IMR-90 (cell line): ENCODE measurements at regions not wholly inside any gene's neighbourhood (a gene's known extent, or its start where the extent isn't known, plus 50 kb on each side); places are given as distances from the start of the nearest gene placed in this dataset.
"Not testable (repeated sequence)": the region's sequence is repeated elsewhere in the genome, so short reads cannot be mapped to it uniquely, and the experiment has no call there.

Source experiments
- ATAC-seq: fragments of 200-7000 bp; cut with Tn5 transposase; 2 replicates; pipeline ENCODE4 v1.9.1; 2020; ENCODE audit warnings: low read depth, mild to moderate bottlenecking, moderate library complexity
- BruUV-seq: library from RNA; stranded (reverse); fragments of 400-500 nt; replicated peaks from 2 replicates; lab custom pipeline; 2021; lab: Mats Ljungman, UMichigan
- CTCF ChIA-PET: fragments of 300-600 bp; formaldehyde crosslinking; extraction: SDS; loops from one replicate; lab custom pipeline; 2021; ENCODE audit warnings: antibody characterized with exemption; lab: Yijun Ruan, JAX
- POLR2A ChIA-PET: fragments of 300-600 bp; sonication (Branson Sonifier 250); formaldehyde crosslinking; loops from one replicate; lab custom pipeline; 2022; ENCODE audit warnings: antibody characterized with exemption; ENCODE audit not compliant: unreplicated experiment; lab: Charles Lee
- DNase-seq: peaks from one replicate; pipeline ENCODE4 v3.0.0; 2013
- H2AFZ ChIP-seq: replicated peaks from 2 replicates; pipeline ENCODE3; 2013; ENCODE audit warnings: low read length, mild to moderate bottlenecking; ENCODE audit not compliant: poor library complexity
- H2AK5ac ChIP-seq: 2 replicates; pipeline ENCODE4 v1.6.1; 2013; ENCODE audit warnings: low read depth, low read length, inconsistent platforms
- H2AK9ac ChIP-seq: replicated peaks from 2 replicates; pipeline ENCODE3; 2013; ENCODE audit warnings: mild to moderate bottlenecking, low read depth, low read length, moderate library complexity; ENCODE audit not compliant: poor library complexity
- H2BK120ac ChIP-seq: 2 replicates; pipeline ENCODE4 v1.6.1; 2013; ENCODE audit warnings: low read depth, low read length, inconsistent platforms
- H2BK15ac ChIP-seq: 3 replicates; pipeline ENCODE4 v1.6.1; 2013; ENCODE audit warnings: low read depth, low read length, inconsistent platforms
- H2BK20ac ChIP-seq: 2 replicates; pipeline ENCODE4 v1.6.1; 2013; ENCODE audit warnings: low read depth, mild to moderate bottlenecking, inconsistent platforms, low read length, moderate library complexity
- H2BK5ac ChIP-seq: 2 replicates; pipeline ENCODE4 v1.6.1; 2013; ENCODE audit warnings: mild to moderate bottlenecking, low read depth, low read length, inconsistent platforms; ENCODE audit not compliant: poor library complexity, severe bottlenecking
- H3K14ac ChIP-seq: replicated peaks from 2 replicates; pipeline ENCODE4 v1.6.1; 2013; ENCODE audit warnings: low read depth, low read length, inconsistent platforms
- H3K18ac ChIP-seq: 2 replicates; pipeline ENCODE4 v1.6.1; 2013; ENCODE audit warnings: low read depth, low read length, control low read depth
- H3K23ac ChIP-seq: 2 replicates; pipeline ENCODE4 v1.6.1; 2013; ENCODE audit warnings: low read depth, low read length, inconsistent platforms
- H3K27ac ChIP-seq: 2 replicates; pipeline ENCODE4 v1.5.1; 2013; ENCODE audit warnings: mild to moderate bottlenecking, control low read depth, low read length; ENCODE audit not compliant: insufficient read depth
- H3K27me3 ChIP-seq: 2 replicates; pipeline ENCODE4 v1.6.1; 2013; ENCODE audit warnings: low read length; ENCODE audit not compliant: control insufficient read depth, insufficient read depth
- H3K36me3 ChIP-seq: 2 replicates; pipeline ENCODE4 v1.6.1; 2013; ENCODE audit warnings: low read length, mixed read lengths; ENCODE audit not compliant: control insufficient read depth, insufficient read depth
- H3K4ac ChIP-seq: 2 replicates; pipeline ENCODE4 v1.6.1; 2013; ENCODE audit warnings: low read depth, low read length, inconsistent platforms
- H3K4me1 ChIP-seq: 2 replicates; pipeline ENCODE4 v1.6.1; 2013; ENCODE audit warnings: low read length, mixed read lengths; ENCODE audit not compliant: control insufficient read depth, insufficient read depth
- H3K4me2 ChIP-seq: 2 replicates; pipeline ENCODE4 v1.6.1; 2013; ENCODE audit warnings: low read depth, mild to moderate bottlenecking, control low read depth, low read length, moderate library complexity
- H3K4me3 ChIP-seq: 2 replicates; pipeline ENCODE4 v1.5.1; 2013; ENCODE audit warnings: low read depth, mild to moderate bottlenecking, control low read depth, low read length, moderate library complexity; ENCODE audit not compliant: insufficient read depth
- H3K56ac ChIP-seq: 2 replicates; pipeline ENCODE4 v1.6.1; 2013; ENCODE audit warnings: low read length, inconsistent platforms; ENCODE audit not compliant: insufficient read depth; ENCODE audit errors: extremely low read depth
- H3K79me1 ChIP-seq, 2 experiments: 2 replicates each; pipeline ENCODE4 v1.6.1; 2013; ENCODE audit warnings: low read length in 2 of 2, inconsistent platforms in 1 of 2, low read depth in 1 of 2
- H3K9ac ChIP-seq: 2 replicates; pipeline ENCODE4 v1.6.1; 2013; ENCODE audit warnings: low read depth, low read length, control low read depth
- H3K9me1 ChIP-seq: 2 replicates; pipeline ENCODE4 v1.6.1; 2013; ENCODE audit warnings: low read length, inconsistent platforms; ENCODE audit not compliant: insufficient read depth
- H3K9me3 ChIP-seq: 2 replicates; pipeline ENCODE4 v1.6.1; 2013; ENCODE audit warnings: low read length; ENCODE audit not compliant: control insufficient read depth, insufficient read depth
- H4K20me1 ChIP-seq: 2 replicates; pipeline ENCODE4 v1.6.1; 2013; ENCODE audit warnings: low read length, inconsistent platforms; ENCODE audit not compliant: insufficient read depth
- H4K5ac ChIP-seq: 2 replicates; pipeline ENCODE4 v1.6.1; 2013; ENCODE audit warnings: mild to moderate bottlenecking, low read depth, low read length, control low read depth
- H4K8ac ChIP-seq, 2 experiments: 2 replicates each; pipeline ENCODE4 v1.6.1; 2013; ENCODE audit warnings: low read depth in 2 of 2, low read length in 2 of 2, control low read depth in 1 of 2, inconsistent platforms in 1 of 2
- H4K91ac ChIP-seq: 2 replicates; pipeline ENCODE4 v1.6.1; 2013; ENCODE audit warnings: low read depth, low read length, inconsistent platforms; ENCODE audit not compliant: insufficient read depth
- BHLHE40 ChIP-seq: fragments of 150-350 bp; IDR thresholded peaks from 2 replicates; pipeline ENCODE4 v1.6.1; 2016; ENCODE audit warnings: mild to moderate bottlenecking, low read depth, low read length
- CHD1 ChIP-seq: IDR thresholded peaks from 2 replicates; pipeline ENCODE4 v1.6.1; 2012; ENCODE audit warnings: low read depth, low read length, improper control_type of control experiment
- FOS ChIP-seq: fragments of 150-350 bp; IDR thresholded peaks from 2 replicates; pipeline ENCODE4 v1.6.1; 2016; ENCODE audit warnings: low read depth, low read length
- MAZ ChIP-seq: IDR thresholded peaks from 2 replicates; pipeline ENCODE4 v1.6.1; 2012; ENCODE audit warnings: low read depth, mild to moderate bottlenecking, low read length, improper control_type of control experiment, moderate library complexity, borderline replicate concordance
- MXI1 ChIP-seq: IDR thresholded peaks from 2 replicates; pipeline ENCODE4 v1.6.1; 2012; ENCODE audit warnings: low read depth, mild to moderate bottlenecking, low read length, moderate library complexity, borderline replicate concordance
- WGBS, 2 experiments: methylation state at CpG; one replicate each; pipeline versions ENCODE4 v1.1.5 to v1.1.7; 2013; ENCODE audit warnings: missing lambda C conversion rate in 2 of 2; ENCODE audit not compliant: insufficient read length in 1 of 2; ENCODE audit errors: extremely low coverage in 2 of 2; 5-methylcytosine and 5-hydroxymethylcytosine counted together
- dilution Hi-C: fragments of 300-500 bp; cut with HindIII; formaldehyde crosslinking; loops from one replicate; pipeline ENCODE4 v1.14.3; 2018; ENCODE audit warnings: low sequenced_read_pairs; ENCODE audit not compliant: unreplicated experiment
- in situ Hi-C: fragments of 300-500 bp; cut with MboI; formaldehyde crosslinking; loops from 3 replicates; pipeline ENCODE4 v1.14.3; 2019; ENCODE audit warnings: low sequenced_read_pairs, inconsistent platforms, mixed read lengths
- intact Hi-C: fragments of 100-400 bp; cut with micrococcal nuclease; formaldehyde crosslinking; loops from 2 replicates; pipeline ENCODE4 v1.10.0; 2022

DNA sequence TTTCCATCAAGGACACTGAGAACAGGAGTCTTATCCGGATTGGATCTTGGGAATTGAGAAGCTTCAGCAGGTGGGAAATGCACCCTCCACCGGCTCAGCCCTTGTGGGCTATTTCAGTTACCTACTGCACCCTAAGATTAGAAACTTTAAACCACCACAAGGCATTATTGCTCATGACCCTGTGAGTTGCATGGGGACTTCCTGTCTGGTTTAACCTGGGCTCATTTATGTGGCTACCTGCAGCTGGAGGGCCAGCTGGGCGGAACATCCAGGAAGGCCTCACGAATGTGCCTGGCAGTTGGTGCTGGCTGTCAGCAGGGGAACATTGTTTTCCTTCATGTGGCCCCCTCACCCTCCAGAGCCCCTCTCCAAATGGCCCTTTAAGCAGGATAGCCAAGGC, 164.1 kb downstream of the DEFB131A start:
- no peak overlapping the region for H2AFZ ChIP-seq
- no peak overlapping the region for H3K9ac ChIP-seq
- H3K27me3 ChIP-seq = no peaks in the 10 kb centered on the region
- H3K14ac ChIP-seq = no peak overlapping the region
- no peak overlapping the region for H2AK9ac ChIP-seq
- no peak overlapping the region for H2AK5ac ChIP-seq
- intact Hi-C loops (no loop called here), dilution Hi-C loops (no loop called here), in situ Hi-C loops (no loop called here)
- TF ChIP-seq MAZ (no peak), MXI1 (no peak), CHD1 (no peak), BHLHE40 (no peak), FOS (no peak)
- no peaks in the 10 kb centered on the region for H3K4me1 ChIP-seq
- H3K9me1 ChIP-seq = no peaks in the 10 kb centered on the region
- ChIA-PET CTCF (no interaction called here), POLR2A (no interaction called here)
- H4K91ac ChIP-seq = no peak overlapping the region
- H3K56ac ChIP-seq = no peak overlapping the region
- no peak overlapping the region for H3K4me3 ChIP-seq
- no peak overlapping the region for H2BK20ac ChIP-seq
- 37% methylated on average over 2 of the region's 4 CpGs; no CpG with 5 or more reads in 1 of the 2 experiments for WGBS, 2 experiments
- no peaks in the 10 kb centered on the region for H3K36me3 ChIP-seq
- H3K4me2 ChIP-seq = no peak overlapping the region
- peaks cover 4% of the 10 kb centered on the region; the same call in 1 of the 2 replicates for H3K9me3 ChIP-seq
- no peak overlapping the region for H3K23ac ChIP-seq
- DNase-seq = no peak
- no peak overlapping the region for H3K27ac ChIP-seq
- no peak for ATAC-seq
- H2BK120ac ChIP-seq = no peak overlapping the region
- H3K18ac ChIP-seq = no peak overlapping the region
- BruUV-seq = no TSS peak
- no peak overlapping the region for H4K5ac ChIP-seq
- H3K79me1 ChIP-seq = no peaks in the 10 kb centered on the region
- no peak overlapping the region for H3K4ac ChIP-seq
- H4K20me1 ChIP-seq = no peaks in the 10 kb centered on the region
- no peak overlapping the region for H2BK5ac ChIP-seq
- H2BK15ac ChIP-seq = no peak overlapping the region
- no peak overlapping the region for H4K8ac ChIP-seq

DNA sequence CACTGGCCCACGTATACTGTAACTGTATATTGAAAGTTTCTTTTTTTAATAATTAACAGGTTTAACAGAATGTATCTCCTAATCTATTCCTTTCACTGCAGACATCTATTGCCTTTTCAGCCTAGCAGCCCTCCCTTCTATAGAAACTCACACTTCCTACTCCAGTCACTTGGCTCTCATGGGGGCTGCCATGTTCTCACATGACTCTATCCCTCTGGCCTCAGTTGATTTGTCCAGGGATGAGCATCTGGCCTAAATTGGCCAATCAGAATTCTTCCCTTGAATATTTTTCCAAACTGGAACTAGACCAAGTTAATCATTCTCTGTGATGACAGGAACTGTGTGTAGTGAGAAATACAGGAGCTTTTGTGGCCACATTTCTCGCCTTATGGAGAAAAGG, 166.1 kb downstream of the DEFB131A start:
- H2AK9ac ChIP-seq, H3K36me3 ChIP-seq, ATAC-seq, H3K79me1 ChIP-seq, H3K18ac ChIP-seq, POLR2A ChIA-PET, CTCF ChIA-PET, H3K23ac ChIP-seq, H3K4me2 ChIP-seq, H3K9ac ChIP-seq, H4K5ac ChIP-seq, H4K20me1 ChIP-seq, H2BK15ac ChIP-seq, H3K27me3 ChIP-seq, in situ Hi-C loops, H3K9me3 ChIP-seq, H2BK20ac ChIP-seq, H2AFZ ChIP-seq, dilution Hi-C loops, H2AK5ac ChIP-seq, H3K4me1 ChIP-seq, H4K91ac ChIP-seq, H4K8ac ChIP-seq, H3K9me1 ChIP-seq, H3K14ac ChIP-seq, H3K56ac ChIP-seq, DNase-seq, H2BK120ac ChIP-seq, intact Hi-C loops, BruUV-seq, H2BK5ac ChIP-seq, H3K4ac ChIP-seq, H3K27ac ChIP-seq, H3K4me3 ChIP-seq: not testable (repeated sequence)
- WGBS, 2 experiments = no CpG with 5 or more reads among the region's 2 CpGs
